ENCODE measurements at regions not wholly inside any gene's neighbourhood (a gene's known extent, or its start where the extent isn't known, plus 50 kb on each side); places are given as distances from the start of the nearest gene placed in this dataset.

- H3K79me1 ChIP-seq (ENCODE audit: low read depth in 1 of 2, low read length in 2 of 2) = no peaks in the 10 kb centered on the region
- no peak overlapping the region for H4K91ac ChIP-seq (ENCODE audit: insufficient read depth, low read depth, low read length)
- in situ Hi-C loops (cut with MboI; ENCODE audit: low sequenced_read_pairs) = no loop called here
- H3K14ac ChIP-seq (replicated peaks; ENCODE audit: low read depth, low read length) = no peak overlapping the region
- no peak overlapping the region for H4K8ac ChIP-seq (ENCODE audit: low read depth in 2 of 2, low read length in 2 of 2)
- no peak overlapping the region for H2AK5ac ChIP-seq (ENCODE audit: low read depth, low read length)
- H2BK120ac ChIP-seq (ENCODE audit: low read depth, low read length) = no peak overlapping the region
- no peaks in the 10 kb centered on the region for H3K36me3 ChIP-seq (ENCODE audit: control insufficient read depth, insufficient read depth, low read length)
- H3K4ac ChIP-seq (ENCODE audit: low read depth, low read length) = no peak overlapping the region
- dilution Hi-C loops (cut with HindIII; ENCODE audit: low sequenced_read_pairs, unreplicated experiment) = no loop called here
- H3K18ac ChIP-seq (ENCODE audit: low read depth, low read length) = no peak overlapping the region
- intact Hi-C loops (cut with micrococcal nuclease) = no loop called here
- H3K23ac ChIP-seq (ENCODE audit: low read depth, low read length) = no peak overlapping the region
- H3K9ac ChIP-seq (ENCODE audit: low read depth, low read length) = no peak overlapping the region
- no peak overlapping the region for H2BK20ac ChIP-seq (ENCODE audit: low read depth, low read length)
- ChIA-PET CTCF (no interaction called here), POLR2A (ENCODE audit: unreplicated experiment) (no interaction called here)
- H4K5ac ChIP-seq (ENCODE audit: low read depth, low read length) = no peak overlapping the region
- no peak overlapping the region for H3K27ac ChIP-seq (ENCODE audit: insufficient read depth, low read length)
- H3K9me1 ChIP-seq (ENCODE audit: insufficient read depth, low read length) = no peaks in the 10 kb centered on the region
- no peak overlapping the region for H2AK9ac ChIP-seq (replicated peaks; ENCODE audit: low read depth, low read length, poor library complexity)
- ATAC-seq (ENCODE audit: low read depth) = no peak
- BruUV-seq (replicated peaks) = no TSS peak
- H3K4me2 ChIP-seq (ENCODE audit: low read depth, low read length) = no peak overlapping the region
- no peak overlapping the region for H2AFZ ChIP-seq (replicated peaks; ENCODE audit: low read length, poor library complexity)
- no peak overlapping the region for H2BK5ac ChIP-seq (ENCODE audit: low read depth, low read length, poor library complexity, severe bottlenecking)
- no peak overlapping the region for H2BK15ac ChIP-seq (ENCODE audit: low read depth, low read length)
- no peak overlapping the region for H3K4me3 ChIP-seq (ENCODE audit: insufficient read depth, low read depth, low read length)
- no peak for DNase-seq
- no peak overlapping the region for H3K56ac ChIP-seq (ENCODE audit: extremely low read depth, insufficient read depth, low read length)
- H4K20me1 ChIP-seq (ENCODE audit: insufficient read depth, low read length) = no peaks in the 10 kb centered on the region
- no peaks in the 10 kb centered on the region for H3K27me3 ChIP-seq (ENCODE audit: control insufficient read depth, insufficient read depth, low read length)
- no peak for TF ChIP-seq MAFK (IDR thresholded peaks at IDR 0.05; ENCODE audit: low read depth, low read length)
- TF ChIP-seq CHD1 (IDR thresholded peaks at IDR 0.05; ENCODE audit: low read depth, low read length) = no peak
- TF ChIP-seq MXI1 (IDR thresholded peaks at IDR 0.05; ENCODE audit: borderline replicate concordance, low read depth, low read length) = no peak
- no peaks in the 10 kb centered on the region for H3K4me1 ChIP-seq (ENCODE audit: control insufficient read depth, insufficient read depth, low read length)
- no peaks in the 10 kb centered on the region for H3K9me3 ChIP-seq (ENCODE audit: control insufficient read depth, insufficient read depth, low read length)
- no CpG with 5 or more reads among the region's 5 CpGs for WGBS, 2 experiments (ENCODE audit: extremely low coverage in 2 of 2, insufficient read length in 1 of 2)
These were observed 80.4 kb upstream of the SPRED2 start for GRCh38 chr2:65512783-65513182.

Measured in IMR-90 (cell line).